Colonic mucosa (tissue), 4 donors: ENCODE measurements at regions not wholly inside any gene's neighbourhood (a gene's known extent, or its start where the extent isn't known, plus 50 kb on each side); places are given as distances from the start of the nearest gene placed in this dataset.

Source experiments
- DNase-seq: peaks from one replicate; pipeline ENCODE4 v3.0.0-alpha.2; 2020
- H3K27ac ChIP-seq: fragments of 200-600 bp; one replicate; pipeline ENCODE4 v1.8.0; 2021
- H3K27me3 ChIP-seq: fragments of 200-600 bp; one replicate; pipeline ENCODE4 v1.8.0; 2021
- H3K36me3 ChIP-seq: fragments of 200-600 bp; one replicate; pipeline ENCODE4 v1.8.0; 2021
- H3K4me1 ChIP-seq: fragments of 200-600 bp; one replicate; pipeline ENCODE4 v1.8.0; 2021; ENCODE audit warnings: mild to moderate bottlenecking
- H3K4me3 ChIP-seq: fragments of 200-600 bp; one replicate; pipeline ENCODE4 v1.8.0; 2021
- H3K9ac ChIP-seq, 2 donors: one replicate each; pipeline ENCODE4 v1.7.0; 2013; ENCODE audit warnings: control low read depth in 2 of 2, low read depth in 2 of 2, low read length in 2 of 2
- H3K9me3 ChIP-seq: fragments of 200-600 bp; one replicate; pipeline ENCODE4 v1.8.0; 2021
- CTCF ChIP-seq: fragments of 200-600 bp; IDR thresholded peaks from one replicate; pipeline ENCODE4 v1.8.0; 2022; ENCODE audit warnings: antibody characterized with exemption, mild to moderate bottlenecking
- intact Hi-C: fragments of 100-400 bp; cut with DNase I; formaldehyde crosslinking; loops from one replicate; pipeline ENCODE4 v1.14.1; 2022
- donor health status: healthy.
- donor health status: DM: no; HTN: no; CAD: no.
- donor health status: DM: no; HTN: no; CAD: no.

- no peak for DNase-seq
- no peak for TF ChIP-seq CTCF
- intact Hi-C loops = no loop called here
These were observed 64.7 kb upstream of the ANK3 start for GRCh38 chr10:60454336-60454735.

GRCh38 chr10:60453036-60453435, 63.4 kb upstream of the ANK3 start:
- H3K4me1 ChIP-seq = no peaks in the 10 kb centered on the region
- no peak overlapping the region for H3K27ac ChIP-seq
- intact Hi-C loops = no loop called here
- DNase-seq = no peak
- H3K4me3 ChIP-seq = no peak overlapping the region
- H3K9me3 ChIP-seq = no peaks in the 10 kb centered on the region
- no peaks in the 10 kb centered on the region for H3K27me3 ChIP-seq
- TF ChIP-seq CTCF = no peak
- no peak overlapping the region for H3K9ac ChIP-seq
- H3K36me3 ChIP-seq = no peaks in the 10 kb centered on the region

More at GRCh38 chr10:60454336-60454735, 64.7 kb upstream of the ANK3 start:
- Histone ChIP-seq H3K9ac (no peak overlapping the region), H3K36me3 (no peaks in the 10 kb centered on the region), H3K27ac (no peak overlapping the region), H3K4me3 (no peak overlapping the region), H3K4me1 (no peaks in the 10 kb centered on the region), H3K27me3 (no peaks in the 10 kb centered on the region), H3K9me3 (no peaks in the 10 kb centered on the region)

- H3K4me3 ChIP-seq = no peak overlapping the region
- no peak for TF ChIP-seq CTCF
- intact Hi-C loops = no loop called here
These were observed 60.6 kb upstream of the ANK3 start for GRCh38 chr10:60450291-60450690.

GRCh38 chr10:60448246-60448645, 58.6 kb upstream of the ANK3 start:
- Histone ChIP-seq H3K27ac (no peak overlapping the region), H3K27me3 (no peaks in the 10 kb centered on the region), H3K36me3 (no peaks in the 10 kb centered on the region), H3K9me3 (no peaks in the 10 kb centered on the region), H3K4me3 (no peak overlapping the region), H3K9ac (no peak overlapping the region), H3K4me1 (no peaks in the 10 kb centered on the region)
- intact Hi-C loops = loop anchor here (10.0 kb wide), 1 partner anchor 317 kb away; no protein-coding TSS in a partner anchor
- TF ChIP-seq CTCF = no peak
- no peak for DNase-seq

More at GRCh38 chr10:60450291-60450690, 60.6 kb upstream of the ANK3 start:
- Histone ChIP-seq H3K9ac (no peak overlapping the region), H3K27me3 (no peaks in the 10 kb centered on the region), H3K27ac (no peak overlapping the region), H3K36me3 (no peaks in the 10 kb centered on the region), H3K4me1 (no peaks in the 10 kb centered on the region), H3K9me3 (no peaks in the 10 kb centered on the region)
- DNase-seq = no peak

GRCh38 chr10:60446851-60447250, 57.2 kb upstream of the ANK3 start:
- no peak overlapping the region for H3K9ac ChIP-seq
- H3K27me3 ChIP-seq = no peaks in the 10 kb centered on the region
- no peak for DNase-seq
- no peaks in the 10 kb centered on the region for H3K4me1 ChIP-seq
- H3K4me3 ChIP-seq = no peak overlapping the region
- no peak overlapping the region for H3K27ac ChIP-seq
- no peaks in the 10 kb centered on the region for H3K36me3 ChIP-seq
- no peaks in the 10 kb centered on the region for H3K9me3 ChIP-seq
- TF ChIP-seq CTCF = no peak
- intact Hi-C loops = loop anchor here (10.0 kb wide), 1 partner anchor 318 kb away; no protein-coding TSS in a partner anchor
